Lower leg skin (tissue), 4 donors: ENCODE measurements at regions not wholly inside any gene's neighbourhood (a gene's known extent, or its start where the extent isn't known, plus 50 kb on each side); places are given as distances from the start of the nearest gene placed in this dataset.

ENCODE experiments used
- DNase-seq, 2 donors: peaks; one replicate each; pipeline ENCODE4 v3.0.0-alpha.2; 2019; ENCODE audit warnings: low spot score in 2 of 2
- H3K4me3 ChIP-seq: fragments of 200-600 bp; sonication (generic); 2 replicates; pipeline ENCODE4 v1.5.1; 2017; ENCODE audit warnings: mild to moderate bottlenecking, low read depth; ENCODE audit not compliant: poor library complexity, severe bottlenecking
- CTCF ChIP-seq, 3 donors: fragments of 450-650 bp; IDR thresholded peaks; one replicate each; pipeline ENCODE4 v1.5.1; 2016; ENCODE audit warnings: antibody characterized with exemption in 3 of 3, mild to moderate bottlenecking in 3 of 3, moderate library complexity in 2 of 3
- POLR2A ChIP-seq, 2 donors: fragments of 450-650 bp; IDR thresholded peaks; one replicate each; pipeline ENCODE4 v1.6.1; 2016 to 2017; ENCODE audit warnings: antibody characterized with exemption in 2 of 2, mild to moderate bottlenecking in 1 of 2, moderate library complexity in 1 of 2
- WGBS, 2 donors: methylation state at CpG; one replicate each; pipeline ENCODE4 v1.1.5; 2018; 5-methylcytosine and 5-hydroxymethylcytosine counted together
- intact Hi-C: fragments of 100-400 bp; cut with DNase I; formaldehyde crosslinking; loops from one replicate; pipeline ENCODE4 v1.15.0; 2023; ENCODE audit warnings: low total_unique reads

GRCh38 chr14:26995301-26995700, 397.5 kb upstream of the NOVA1 start:
- DNase-seq: no peak
- TF ChIP-seq CTCF (IDR thresholded peaks at IDR 0.05): no peak
- TF ChIP-seq POLR2A (IDR thresholded peaks at IDR 0.05): no peak
- H3K4me3 ChIP-seq: no peak overlapping the region
- intact Hi-C loops: no loop called here

GRCh38 chr14:26996246-26996645, 398.4 kb upstream of the NOVA1 start:
- H3K4me3 ChIP-seq: no peak overlapping the region
- TF ChIP-seq POLR2A (IDR thresholded peaks at IDR 0.05): no peak
- TF ChIP-seq CTCF (IDR thresholded peaks at IDR 0.05): no peak
- intact Hi-C loops: no loop called here
- 27 to 35% methylated on average over 2 of the region's 2 CpGs for WGBS, 2 donors
- DNase-seq: no peak

GRCh38 chr14:27002179-27002578, 404.3 kb upstream of the NOVA1 start:
- intact Hi-C loops: no loop called here
- no peak for TF ChIP-seq POLR2A (IDR thresholded peaks at IDR 0.05)
- no peak for TF ChIP-seq CTCF (IDR thresholded peaks at IDR 0.05)
- WGBS, 2 donors: 80 to 81% methylated on average over 2 of the region's 2 CpGs

GRCh38 chr14:27006570-27006969, 408.7 kb upstream of the NOVA1 start:
- H3K4me3 ChIP-seq: no peak overlapping the region
- no peak for DNase-seq
- 62 to 68% methylated on average over 1 of the region's 1 CpG for WGBS, 2 donors
- TF ChIP-seq POLR2A (IDR thresholded peaks at IDR 0.05): no peak
- intact Hi-C loops: no loop called here

More at GRCh38 chr14:27002179-27002578, 404.3 kb upstream of the NOVA1 start:
- no peak overlapping the region for H3K4me3 ChIP-seq
- DNase-seq: no peak

- intact Hi-C loops: no loop called here
- DNase-seq: no peak
- TF ChIP-seq CTCF (IDR thresholded peaks at IDR 0.05) (no peak), POLR2A (IDR thresholded peaks at IDR 0.05) (no peak)
- no peak overlapping the region for H3K4me3 ChIP-seq
Measured at GRCh38 chr14:27008187-27008586, 410.4 kb upstream of the NOVA1 start.

- 77 to 80% methylated on average over 3 of the region's 3 CpGs for WGBS, 2 donors
- intact Hi-C loops: no loop called here
- TF ChIP-seq CTCF (IDR thresholded peaks at IDR 0.05): no peak
- no peak for TF ChIP-seq POLR2A (IDR thresholded peaks at IDR 0.05)
- DNase-seq: no peak
- H3K4me3 ChIP-seq: no peak overlapping the region
Measured at GRCh38 chr14:27012641-27013040, 414.8 kb upstream of the NOVA1 start.
